ENCODE measurements at regions not wholly inside any gene's neighbourhood (a gene's known extent, or its start where the extent isn't known, plus 50 kb on each side); places are given as distances from the start of the nearest gene placed in this dataset.
"Not testable (repeated sequence)": the region's sequence is repeated elsewhere in the genome, so short reads cannot be mapped to it uniquely, and the experiment has no call there.

DNA sequence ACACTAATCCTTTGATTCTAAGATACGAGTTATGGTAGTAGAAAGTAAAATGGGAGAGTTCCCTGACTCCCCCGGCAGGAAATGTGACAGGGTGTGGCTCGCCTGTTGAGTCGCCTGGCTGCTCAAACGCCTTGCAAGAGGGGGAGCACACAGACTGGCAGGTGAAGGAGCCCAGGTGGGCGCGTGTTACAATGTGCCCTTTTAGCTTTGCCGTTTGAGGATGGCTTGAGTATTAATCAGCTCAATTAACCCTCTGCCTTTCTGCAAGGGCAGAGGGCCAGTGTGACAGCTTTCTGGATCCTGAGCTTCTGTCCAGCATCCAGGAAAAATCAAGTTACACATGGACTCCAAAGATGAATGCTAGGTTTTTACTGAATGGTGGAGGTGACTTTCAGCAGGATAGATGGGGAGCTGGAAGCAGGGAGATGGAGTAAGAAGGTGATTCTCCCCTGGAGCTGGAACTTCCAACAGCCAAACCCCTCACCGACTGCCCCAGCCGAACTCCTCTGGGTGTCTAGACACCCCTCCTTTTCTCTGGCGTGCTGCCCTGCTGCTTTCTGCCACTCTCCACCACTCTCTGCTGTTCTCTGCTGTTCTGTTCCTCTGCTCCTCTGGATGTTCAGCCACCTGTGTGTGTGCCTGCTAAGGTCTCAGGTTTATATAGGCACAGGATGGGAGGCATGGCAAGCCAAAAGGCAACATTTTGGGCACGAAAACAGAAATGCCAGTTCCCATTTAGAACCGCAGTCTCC is 548.8 kb upstream of the KCND2 start:
- no peaks in the 10 kb centered on the region for H3K9me3 ChIP-seq (ENCODE audit: control insufficient read depth, insufficient read depth, low read length)
- H3K4me3 ChIP-seq (ENCODE audit: low read length): no peak overlapping the region
- H3K27me3 ChIP-seq (ENCODE audit: control insufficient read depth, low read length): no peaks in the 10 kb centered on the region
- H3K9me2 ChIP-seq (replicated peaks; ENCODE audit: control insufficient read depth, low read length): no peaks in the 10 kb centered on the region
- H3K27ac ChIP-seq (ENCODE audit: low read depth, low read length): no peak overlapping the region
- TF ChIP-seq, protein P1, sequence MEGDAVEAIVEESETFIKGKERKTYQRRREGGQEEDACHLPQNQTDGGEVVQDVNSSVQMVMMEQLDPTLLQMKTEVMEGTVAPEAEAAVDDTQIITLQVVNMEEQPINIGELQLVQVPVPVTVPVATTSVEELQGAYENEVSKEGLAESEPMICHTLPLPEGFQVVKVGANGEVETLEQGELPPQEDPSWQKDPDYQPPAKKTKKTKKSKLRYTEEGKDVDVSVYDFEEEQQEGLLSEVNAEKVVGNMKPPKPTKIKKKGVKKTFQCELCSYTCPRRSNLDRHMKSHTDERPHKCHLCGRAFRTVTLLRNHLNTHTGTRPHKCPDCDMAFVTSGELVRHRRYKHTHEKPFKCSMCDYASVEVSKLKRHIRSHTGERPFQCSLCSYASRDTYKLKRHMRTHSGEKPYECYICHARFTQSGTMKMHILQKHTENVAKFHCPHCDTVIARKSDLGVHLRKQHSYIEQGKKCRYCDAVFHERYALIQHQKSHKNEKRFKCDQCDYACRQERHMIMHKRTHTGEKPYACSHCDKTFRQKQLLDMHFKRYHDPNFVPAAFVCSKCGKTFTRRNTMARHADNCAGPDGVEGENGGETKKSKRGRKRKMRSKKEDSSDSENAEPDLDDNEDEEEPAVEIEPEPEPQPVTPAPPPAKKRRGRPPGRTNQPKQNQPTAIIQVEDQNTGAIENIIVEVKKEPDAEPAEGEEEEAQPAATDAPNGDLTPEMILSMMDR (IDR thresholded peaks at IDR 0.05; ENCODE audit: low read depth, low read length, poor library complexity, severe bottlenecking): no peak
- TF ChIP-seq EZH2phosphoT487 (IDR thresholded peaks at IDR 0.05; ENCODE audit: borderline replicate concordance, low read length): no peak
- no peaks in the 10 kb centered on the region for H3K79me2 ChIP-seq (ENCODE audit: control insufficient read depth, low read length)
- no peaks in the 10 kb centered on the region for H3F3A ChIP-seq (ENCODE audit: control insufficient read depth, insufficient read depth)
- H4K20me1 ChIP-seq (ENCODE audit: control insufficient read depth, insufficient read depth, low read depth, low read length): no peaks in the 10 kb centered on the region
- H3K4me2 ChIP-seq (ENCODE audit: low read length): no peak overlapping the region
- H3K36me3 ChIP-seq (ENCODE audit: control insufficient read depth, low read length): no peaks in the 10 kb centered on the region
- no peaks in the 10 kb centered on the region for H3K4me1 ChIP-seq (ENCODE audit: control insufficient read depth, low read length)

DNA sequence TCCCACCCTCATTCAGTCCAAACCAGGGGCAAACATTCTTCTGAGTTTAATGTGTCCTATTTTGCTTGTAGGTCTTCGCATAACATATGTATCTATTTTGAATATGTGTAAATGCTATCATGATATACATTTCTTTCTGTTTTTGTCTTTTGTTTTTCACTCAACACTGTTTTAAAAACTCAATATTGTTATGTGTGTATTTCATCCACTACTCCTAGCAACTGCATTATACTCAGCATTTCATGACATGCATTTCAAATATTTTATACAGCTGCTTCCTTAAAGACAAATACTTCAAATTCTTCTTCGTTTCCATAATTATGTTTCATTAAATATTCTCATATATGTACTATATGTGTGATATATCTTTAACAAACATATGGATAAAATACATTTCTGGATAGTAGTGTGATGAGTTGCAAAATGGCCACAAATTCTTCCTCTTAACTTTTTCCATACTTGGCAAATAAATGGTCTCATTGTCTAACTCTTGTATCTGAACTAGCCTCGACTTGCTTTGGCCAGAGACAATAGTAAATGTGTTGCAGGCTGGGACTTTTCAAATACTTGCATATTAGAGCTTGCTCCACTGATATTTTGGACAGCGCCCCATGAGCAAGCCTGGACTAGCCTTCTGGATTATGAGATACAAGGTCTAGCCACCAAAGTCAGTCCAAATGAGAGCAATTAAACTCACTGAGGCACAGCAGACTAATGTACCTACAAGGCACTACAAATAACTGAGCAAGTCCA is 539.7 kb upstream of the KCND2 start:
- H3K4me3 ChIP-seq (ENCODE audit: low read length): no peak overlapping the region
- H3K27me3 ChIP-seq (ENCODE audit: control insufficient read depth, low read length): no peaks in the 10 kb centered on the region
- no peaks in the 10 kb centered on the region for H3K36me3 ChIP-seq (ENCODE audit: control insufficient read depth, low read length)
- no peaks in the 10 kb centered on the region for H3K9me3 ChIP-seq (ENCODE audit: control insufficient read depth, insufficient read depth, low read length)
- no peaks in the 10 kb centered on the region for H4K20me1 ChIP-seq (ENCODE audit: control insufficient read depth, insufficient read depth, low read depth, low read length)
- no peak overlapping the region for H3K27ac ChIP-seq (ENCODE audit: low read depth, low read length)
- no peak overlapping the region for H3K4me2 ChIP-seq (ENCODE audit: low read length)
- no peaks in the 10 kb centered on the region for H3K79me2 ChIP-seq (ENCODE audit: control insufficient read depth, low read length)
- no peaks in the 10 kb centered on the region for H3F3A ChIP-seq (ENCODE audit: control insufficient read depth, insufficient read depth)
- no peaks in the 10 kb centered on the region for H3K4me1 ChIP-seq (ENCODE audit: control insufficient read depth, low read length)
- H3K9me2 ChIP-seq (replicated peaks; ENCODE audit: control insufficient read depth, low read length): no peaks in the 10 kb centered on the region
- no peak for TF ChIP-seq EZH2phosphoT487 (IDR thresholded peaks at IDR 0.05; ENCODE audit: borderline replicate concordance, low read length)
- TF ChIP-seq, protein P1 (IDR thresholded peaks at IDR 0.05; ENCODE audit: low read depth, low read length, poor library complexity, severe bottlenecking): no peak

DNA sequence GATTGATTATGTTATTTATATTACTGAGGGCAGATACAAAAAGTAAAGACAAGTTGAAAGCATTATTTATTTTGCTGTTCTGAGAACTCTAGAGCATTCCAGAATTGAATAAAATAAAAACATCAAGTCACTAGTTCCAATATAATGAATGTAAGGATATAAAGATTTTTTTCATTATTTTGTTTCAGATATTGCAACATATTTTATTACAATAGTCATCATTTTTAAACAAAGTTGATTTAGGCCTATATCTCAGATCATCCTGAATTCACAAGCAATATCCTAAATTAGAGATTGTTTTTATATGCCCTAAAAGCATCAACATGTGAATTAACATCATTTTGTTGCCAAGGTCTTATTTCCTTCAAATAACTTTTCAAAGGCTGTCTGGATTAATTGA is 535.6 kb upstream of the KCND2 start:
- H3K79me2 ChIP-seq (ENCODE audit: control insufficient read depth, low read length): no peaks in the 10 kb centered on the region
- TF ChIP-seq, protein P1 (IDR thresholded peaks at IDR 0.05; ENCODE audit: low read depth, low read length, poor library complexity, severe bottlenecking): no peak
- no peak for TF ChIP-seq EZH2phosphoT487 (IDR thresholded peaks at IDR 0.05; ENCODE audit: borderline replicate concordance, low read length)
- H4K20me1 ChIP-seq (ENCODE audit: control insufficient read depth, insufficient read depth, low read depth, low read length): no peaks in the 10 kb centered on the region
- no peak overlapping the region for H3K4me2 ChIP-seq (ENCODE audit: low read length)
- no peak overlapping the region for H3K4me3 ChIP-seq (ENCODE audit: low read length)
- H3F3A ChIP-seq (ENCODE audit: control insufficient read depth, insufficient read depth): no peaks in the 10 kb centered on the region
- H3K36me3 ChIP-seq (ENCODE audit: control insufficient read depth, low read length): no peaks in the 10 kb centered on the region
- H3K9me2 ChIP-seq (replicated peaks; ENCODE audit: control insufficient read depth, low read length): no peaks in the 10 kb centered on the region
- H3K27ac ChIP-seq (ENCODE audit: low read depth, low read length): no peak overlapping the region
- no peaks in the 10 kb centered on the region for H3K27me3 ChIP-seq (ENCODE audit: control insufficient read depth, low read length)
- no peaks in the 10 kb centered on the region for H3K9me3 ChIP-seq (ENCODE audit: control insufficient read depth, insufficient read depth, low read length)
- H3K4me1 ChIP-seq (ENCODE audit: control insufficient read depth, low read length): no peaks in the 10 kb centered on the region

DNA sequence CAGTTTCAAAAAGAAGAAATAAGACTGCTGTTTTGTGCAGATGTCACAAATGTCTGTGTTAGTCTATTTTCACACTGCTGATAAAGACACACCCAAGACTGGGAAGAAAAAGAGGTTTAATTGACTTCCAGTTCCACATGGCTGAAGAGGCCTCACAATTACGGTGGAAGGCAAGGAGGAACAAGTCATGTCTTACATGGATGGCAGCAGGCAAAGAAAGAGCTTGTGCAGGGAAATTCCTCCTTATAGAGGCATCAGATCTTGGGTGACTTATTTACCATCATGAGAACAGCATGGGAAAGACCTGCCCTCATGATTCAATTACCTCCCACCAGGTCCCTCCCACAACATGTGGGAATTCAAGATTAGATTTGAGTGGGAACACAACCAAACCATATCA is 527.7 kb upstream of the KCND2 start:
- not testable (repeated sequence) for H3K4me2 ChIP-seq (ENCODE audit: low read length); H3K9me2 ChIP-seq (replicated peaks; ENCODE audit: control insufficient read depth, low read length); H3K27ac ChIP-seq (ENCODE audit: low read depth, low read length); H4K20me1 ChIP-seq (ENCODE audit: control insufficient read depth, insufficient read depth, low read depth, low read length); H3F3A ChIP-seq (ENCODE audit: control insufficient read depth, insufficient read depth); H3K36me3 ChIP-seq (ENCODE audit: control insufficient read depth, low read length); H3K79me2 ChIP-seq (ENCODE audit: control insufficient read depth, low read length); H3K4me1 ChIP-seq (ENCODE audit: control insufficient read depth, low read length); H3K9me3 ChIP-seq (ENCODE audit: control insufficient read depth, insufficient read depth, low read length); H3K4me3 ChIP-seq (ENCODE audit: low read length); H3K27me3 ChIP-seq (ENCODE audit: control insufficient read depth, low read length)

All from DOHH2 (cell line).